IMR-90 (cell line): ENCODE measurements at regions not wholly inside any gene's neighbourhood (a gene's known extent, or its start where the extent isn't known, plus 50 kb on each side); places are given as distances from the start of the nearest gene placed in this dataset.

ENCODE experiments used
- ATAC-seq: fragments of 200-7000 bp; cut with Tn5 transposase; 2 replicates; pipeline ENCODE4 v1.9.1; 2020; ENCODE audit warnings: low read depth, mild to moderate bottlenecking, moderate library complexity
- BruUV-seq: library from RNA; stranded (reverse); fragments of 400-500 nt; replicated peaks from 2 replicates; lab custom pipeline; 2021; lab: Mats Ljungman, UMichigan
- CTCF ChIA-PET: fragments of 300-600 bp; formaldehyde crosslinking; extraction: SDS; loops from one replicate; lab custom pipeline; 2021; ENCODE audit warnings: antibody characterized with exemption; lab: Yijun Ruan, JAX
- POLR2A ChIA-PET: fragments of 300-600 bp; sonication (Branson Sonifier 250); formaldehyde crosslinking; loops from one replicate; lab custom pipeline; 2022; ENCODE audit warnings: antibody characterized with exemption; ENCODE audit not compliant: unreplicated experiment; lab: Charles Lee
- DNase-seq: peaks from one replicate; pipeline ENCODE4 v3.0.0; 2013
- H2AFZ ChIP-seq: replicated peaks from 2 replicates; pipeline ENCODE3; 2013; ENCODE audit warnings: low read length, mild to moderate bottlenecking; ENCODE audit not compliant: poor library complexity
- H2AK5ac ChIP-seq: 2 replicates; pipeline ENCODE4 v1.6.1; 2013; ENCODE audit warnings: low read depth, low read length, inconsistent platforms
- H2AK9ac ChIP-seq: replicated peaks from 2 replicates; pipeline ENCODE3; 2013; ENCODE audit warnings: mild to moderate bottlenecking, low read depth, low read length, moderate library complexity; ENCODE audit not compliant: poor library complexity
- H2BK120ac ChIP-seq: 2 replicates; pipeline ENCODE4 v1.6.1; 2013; ENCODE audit warnings: low read depth, low read length, inconsistent platforms
- H2BK15ac ChIP-seq: 3 replicates; pipeline ENCODE4 v1.6.1; 2013; ENCODE audit warnings: low read depth, low read length, inconsistent platforms
- H2BK20ac ChIP-seq: 2 replicates; pipeline ENCODE4 v1.6.1; 2013; ENCODE audit warnings: low read depth, mild to moderate bottlenecking, inconsistent platforms, low read length, moderate library complexity
- H2BK5ac ChIP-seq: 2 replicates; pipeline ENCODE4 v1.6.1; 2013; ENCODE audit warnings: mild to moderate bottlenecking, low read depth, low read length, inconsistent platforms; ENCODE audit not compliant: poor library complexity, severe bottlenecking
- H3K14ac ChIP-seq: replicated peaks from 2 replicates; pipeline ENCODE4 v1.6.1; 2013; ENCODE audit warnings: low read depth, low read length, inconsistent platforms
- H3K18ac ChIP-seq: 2 replicates; pipeline ENCODE4 v1.6.1; 2013; ENCODE audit warnings: low read depth, low read length, control low read depth
- H3K23ac ChIP-seq: 2 replicates; pipeline ENCODE4 v1.6.1; 2013; ENCODE audit warnings: low read depth, low read length, inconsistent platforms
- H3K27ac ChIP-seq: 2 replicates; pipeline ENCODE4 v1.5.1; 2013; ENCODE audit warnings: mild to moderate bottlenecking, control low read depth, low read length; ENCODE audit not compliant: insufficient read depth
- H3K27me3 ChIP-seq: 2 replicates; pipeline ENCODE4 v1.6.1; 2013; ENCODE audit warnings: low read length; ENCODE audit not compliant: control insufficient read depth, insufficient read depth
- H3K36me3 ChIP-seq: 2 replicates; pipeline ENCODE4 v1.6.1; 2013; ENCODE audit warnings: low read length, mixed read lengths; ENCODE audit not compliant: control insufficient read depth, insufficient read depth
- H3K4ac ChIP-seq: 2 replicates; pipeline ENCODE4 v1.6.1; 2013; ENCODE audit warnings: low read depth, low read length, inconsistent platforms
- H3K4me1 ChIP-seq: 2 replicates; pipeline ENCODE4 v1.6.1; 2013; ENCODE audit warnings: low read length, mixed read lengths; ENCODE audit not compliant: control insufficient read depth, insufficient read depth
- H3K4me2 ChIP-seq: 2 replicates; pipeline ENCODE4 v1.6.1; 2013; ENCODE audit warnings: low read depth, mild to moderate bottlenecking, control low read depth, low read length, moderate library complexity
- H3K4me3 ChIP-seq: 2 replicates; pipeline ENCODE4 v1.5.1; 2013; ENCODE audit warnings: low read depth, mild to moderate bottlenecking, control low read depth, low read length, moderate library complexity; ENCODE audit not compliant: insufficient read depth
- H3K56ac ChIP-seq: 2 replicates; pipeline ENCODE4 v1.6.1; 2013; ENCODE audit warnings: low read length, inconsistent platforms; ENCODE audit not compliant: insufficient read depth; ENCODE audit errors: extremely low read depth
- H3K79me1 ChIP-seq, 2 experiments: 2 replicates each; pipeline ENCODE4 v1.6.1; 2013; ENCODE audit warnings: low read length in 2 of 2, inconsistent platforms in 1 of 2, low read depth in 1 of 2
- H3K9ac ChIP-seq: 2 replicates; pipeline ENCODE4 v1.6.1; 2013; ENCODE audit warnings: low read depth, low read length, control low read depth
- H3K9me1 ChIP-seq: 2 replicates; pipeline ENCODE4 v1.6.1; 2013; ENCODE audit warnings: low read length, inconsistent platforms; ENCODE audit not compliant: insufficient read depth
- H3K9me3 ChIP-seq: 2 replicates; pipeline ENCODE4 v1.6.1; 2013; ENCODE audit warnings: low read length; ENCODE audit not compliant: control insufficient read depth, insufficient read depth
- H4K20me1 ChIP-seq: 2 replicates; pipeline ENCODE4 v1.6.1; 2013; ENCODE audit warnings: low read length, inconsistent platforms; ENCODE audit not compliant: insufficient read depth
- H4K5ac ChIP-seq: 2 replicates; pipeline ENCODE4 v1.6.1; 2013; ENCODE audit warnings: mild to moderate bottlenecking, low read depth, low read length, control low read depth
- H4K8ac ChIP-seq, 2 experiments: 2 replicates each; pipeline ENCODE4 v1.6.1; 2013; ENCODE audit warnings: low read depth in 2 of 2, low read length in 2 of 2, control low read depth in 1 of 2, inconsistent platforms in 1 of 2
- H4K91ac ChIP-seq: 2 replicates; pipeline ENCODE4 v1.6.1; 2013; ENCODE audit warnings: low read depth, low read length, inconsistent platforms; ENCODE audit not compliant: insufficient read depth
- CHD1 ChIP-seq: IDR thresholded peaks from 2 replicates; pipeline ENCODE4 v1.6.1; 2012; ENCODE audit warnings: low read depth, low read length, improper control_type of control experiment
- MAFK ChIP-seq: IDR thresholded peaks from 2 replicates; pipeline ENCODE4 v1.6.1; 2012; ENCODE audit warnings: low read depth, low read length, improper control_type of control experiment
- dilution Hi-C: fragments of 300-500 bp; cut with HindIII; formaldehyde crosslinking; loops from one replicate; pipeline ENCODE4 v1.14.3; 2018; ENCODE audit warnings: low sequenced_read_pairs; ENCODE audit not compliant: unreplicated experiment
- in situ Hi-C: fragments of 300-500 bp; cut with MboI; formaldehyde crosslinking; loops from 3 replicates; pipeline ENCODE4 v1.14.3; 2019; ENCODE audit warnings: low sequenced_read_pairs, inconsistent platforms, mixed read lengths
- intact Hi-C: fragments of 100-400 bp; cut with micrococcal nuclease; formaldehyde crosslinking; loops from 2 replicates; pipeline ENCODE4 v1.10.0; 2022

GRCh38 chr11:28472904-28473303, 364.7 kb downstream of the METTL15 start:
- ChIA-PET CTCF (no interaction called here), POLR2A (no interaction called here)
- Histone ChIP-seq H3K18ac (no peak overlapping the region), H4K91ac (no peak overlapping the region), H2AK9ac (no peak overlapping the region), H3K79me1 (no peaks in the 10 kb centered on the region), H3K4me3 (no peak overlapping the region), H3K27me3 (no peaks in the 10 kb centered on the region), H3K9ac (no peak overlapping the region), H3K4ac (no peak overlapping the region), H3K9me3 (no peaks in the 10 kb centered on the region), H2BK15ac (no peak overlapping the region; the same call in 2 of the 3 replicates), H3K4me1 (no peaks in the 10 kb centered on the region), H3K14ac (no peak overlapping the region), H4K20me1 (no peaks in the 10 kb centered on the region), H3K9me1 (no peaks in the 10 kb centered on the region), H3K27ac (no peak overlapping the region), H4K8ac (no peak overlapping the region; a peak in 1 of 4 replicates), H2BK5ac (no peak overlapping the region), H2BK20ac (no peak overlapping the region), H2BK120ac (no peak overlapping the region), H4K5ac (no peak overlapping the region), H3K4me2 (no peak overlapping the region), H3K56ac (no peak overlapping the region), H2AFZ (no peak overlapping the region), H3K23ac (no peak overlapping the region), H2AK5ac (no peak overlapping the region), H3K36me3 (no peaks in the 10 kb centered on the region)
- dilution Hi-C loops, result no loop called here
- TF ChIP-seq MAFK, result no peak
- TF ChIP-seq CHD1, result no peak
- DNase-seq (no peak), ATAC-seq (no peak)
- intact Hi-C loops, result no loop called here
- BruUV-seq, result no TSS peak
- in situ Hi-C loops, result no loop called here
